Astrocyte of the spinal cord (primary cell): ENCODE measurements at regions not wholly inside any gene's neighbourhood (a gene's known extent, or its start where the extent isn't known, plus 50 kb on each side); places are given as distances from the start of the nearest gene placed in this dataset.
"Not testable (repeated sequence)": the region's sequence is repeated elsewhere in the genome, so short reads cannot be mapped to it uniquely, and the experiment has no call there.

Source experiments
- DNase-seq: peaks from one replicate; pipeline ENCODE4 v3.0.0; 2011; ENCODE audit warnings: low read depth, low spot score
- H3K4me3 ChIP-seq: 2 replicates; pipeline ENCODE4 v1.5.1; 2011; ENCODE audit warnings: low read depth, mild to moderate bottlenecking, low read length, moderate library complexity
- CTCF ChIP-seq: IDR thresholded peaks from 2 replicates; pipeline ENCODE4 v1.5.1; 2012; ENCODE audit warnings: low read depth, mild to moderate bottlenecking, low read length, inconsistent platforms
- in situ Hi-C: cut with HindIII; loops from 2 replicates; pipeline ENCODE4 v1.10.0; 2017; ENCODE audit warnings: low sequenced_read_pairs

GRCh38 chr9:1890201-1890600 is 124.9 kb upstream of the SMARCA2 start:
- no peak for TF ChIP-seq CTCF
- DNase-seq, result no peak
- H3K4me3 ChIP-seq, result no peak overlapping the region
- in situ Hi-C loops, result no loop called here

- no peak for TF ChIP-seq CTCF
- H3K4me3 ChIP-seq, result no peak overlapping the region
- DNase-seq, result no peak
- in situ Hi-C loops, result no loop called here
Measured at GRCh38 chr9:1890816-1891215, 124.3 kb upstream of the SMARCA2 start.

- H3K4me3 ChIP-seq, in situ Hi-C loops, DNase-seq: not testable (repeated sequence)
Measured at GRCh38 chr9:1903080-1903704, 112.0 kb upstream of the SMARCA2 start.

GRCh38 chr9:1907465-1907864 is 107.7 kb upstream of the SMARCA2 start:
- DNase-seq, result no peak
- no peak for TF ChIP-seq CTCF
- H3K4me3 ChIP-seq, result no peak overlapping the region
- in situ Hi-C loops, result no loop called here

GRCh38 chr9:1909322-1909721 is 105.8 kb upstream of the SMARCA2 start:
- DNase-seq, result no peak
- no peak for TF ChIP-seq CTCF
- H3K4me3 ChIP-seq, result no peak overlapping the region
- in situ Hi-C loops, result no loop called here

GRCh38 chr9:1910269-1910811 is 104.8 kb upstream of the SMARCA2 start:
- no peak for DNase-seq
- TF ChIP-seq CTCF, result no peak
- H3K4me3 ChIP-seq, result no peak overlapping the region
- in situ Hi-C loops, result no loop called here

GRCh38 chr9:1913631-1914330 is 101.4 kb upstream of the SMARCA2 start:
- TF ChIP-seq CTCF, result no peak
- in situ Hi-C loops, result no loop called here
- H3K4me3 ChIP-seq, result no peak overlapping the region
- DNase-seq, result no peak
